HCT116 (cell line): ENCODE measurements at regions not wholly inside any gene's neighbourhood (a gene's known extent, or its start where the extent isn't known, plus 50 kb on each side); places are given as distances from the start of the nearest gene placed in this dataset.

Experiments
- ATAC-seq: fragments of 200-7000 bp; cut with Tn5 transposase; 2 replicates; pipeline ENCODE4 v1.9.1; 2020; ENCODE audit warnings: mild to moderate bottlenecking, moderate library complexity
- BruUV-seq: library from RNA; stranded (reverse); fragments of 400-500 nt; replicated peaks from 2 replicates; lab custom pipeline; 2021; lab: Mats Ljungman, UMichigan
- CTCF ChIA-PET: fragments of 300-600 bp; sonication (Branson Sonifier 250); formaldehyde crosslinking; loops from one replicate; lab custom pipeline; 2021; ENCODE audit warnings: antibody characterized with exemption; lab: Charles Lee
- POLR2A ChIA-PET: fragments of 300-600, 350-600 bp; sonication (Branson Sonifier 250); formaldehyde crosslinking; loops from one replicate; lab custom pipeline; 2021; ENCODE audit warnings: antibody characterized with exemption; lab: Charles Lee
- RAD21 ChIA-PET, 2 experiments: fragments of 300-600 bp; sonication (Branson Sonifier 250); formaldehyde crosslinking; loops; one replicate each; lab custom pipeline; 2023; ENCODE audit warnings: low total read pairs in 2 of 2; ENCODE audit not compliant: uncharacterized antibody in 2 of 2, unreplicated experiment in 2 of 2, low non-redundant PET in 1 of 2; lab: Charles Lee
- DNase-seq: peaks from one replicate; pipeline ENCODE4 v3.0.0-alpha.2; 2010; ENCODE audit warnings: low read depth, low spot score
- H2AFZ ChIP-seq: fragments of 200-600 bp; shearing (Covaris generic), sonication (generic); 2 replicates; pipeline ENCODE4 v1.6.1; 2017; ENCODE audit warnings: low read depth, mixed run types, mixed read lengths, antibody characterized with exemption, low read length; ENCODE audit not compliant: poor library complexity, severe bottlenecking
- H3K27ac ChIP-seq: 2 replicates; pipeline ENCODE4 v1.5.1; 2012; ENCODE audit warnings: low read depth, low read length
- H3K27me3 ChIP-seq: fragments of 200-600 bp; sonication (generic); 2 replicates; pipeline ENCODE4 v1.6.1; 2016; ENCODE audit warnings: mixed run types, low read length, mixed read lengths; ENCODE audit not compliant: insufficient read depth
- H3K36me3 ChIP-seq, 2 experiments: fragments of 200-500 bp in 1 of 2; fragments of 200-600 bp in 1 of 2; sonication (Bioruptor generic) in 1 of 2; sonication (generic) in 1 of 2; 2 replicates each; pipeline versions ENCODE4 v1.5.1 to v1.6.1; 2014 to 2016; ENCODE audit warnings: low read length in 2 of 2, inconsistent platforms in 1 of 2, mixed read lengths in 1 of 2, mixed run types in 1 of 2; ENCODE audit not compliant: insufficient read depth in 2 of 2, control insufficient read depth in 1 of 2
- H3K4me1 ChIP-seq, 2 experiments: fragments of 200-600 bp in 1 of 2; sonication (generic) in 1 of 2; 2 replicates each; pipeline versions ENCODE4 v1.5.1 to v1.6.1; 2012 to 2017; ENCODE audit warnings: low read length in 2 of 2, inconsistent platforms in 1 of 2, mild to moderate bottlenecking in 1 of 2, mixed read lengths in 1 of 2, mixed run types in 1 of 2, moderate library complexity in 1 of 2; ENCODE audit not compliant: insufficient read depth in 2 of 2, control insufficient read depth in 1 of 2
- H3K4me2 ChIP-seq: fragments of 200-600 bp; sonication (generic); 2 replicates; pipeline ENCODE4 v1.6.1; 2017; ENCODE audit warnings: mixed run types, low read length, mixed read lengths
- H3K4me3 ChIP-seq, 2 experiments: fragments of 200-600 bp in 1 of 2; sonication (generic) in 1 of 2; replicated peaks in 1 of 2; 2 replicates each; pipeline ENCODE4 v1.5.1; 2011 to 2016; ENCODE audit warnings: low read length in 2 of 2, control low read depth in 1 of 2, low read depth in 1 of 2, mild to moderate bottlenecking in 1 of 2, mixed read lengths in 1 of 2, mixed run types in 1 of 2
- H3K79me2 ChIP-seq: fragments of 200-600 bp; sonication (generic); 2 replicates; pipeline ENCODE4 v1.6.1; 2017; ENCODE audit warnings: mild to moderate bottlenecking, mixed run types, low read length, moderate library complexity, mixed read lengths; ENCODE audit not compliant: insufficient read depth
- H3K9ac ChIP-seq: fragments of 200-600 bp; sonication (generic); 2 replicates; pipeline ENCODE4 v1.6.1; 2016; ENCODE audit warnings: low read length, mixed read lengths
- H3K9me2 ChIP-seq: fragments of 200-600 bp; sonication (generic), shearing (Covaris generic); 2 replicates; pipeline ENCODE4 v1.6.1; 2017; ENCODE audit warnings: mixed run types, mild to moderate bottlenecking, moderate library complexity; ENCODE audit not compliant: insufficient read depth
- H3K9me3 ChIP-seq, 2 experiments: fragments of 200-500 bp in 1 of 2; fragments of 200-600 bp in 1 of 2; sonication (Bioruptor generic) in 1 of 2; sonication (generic) in 1 of 2; 2 replicates each; pipeline ENCODE4 v1.6.1; 2014 to 2017; ENCODE audit warnings: low read length in 2 of 2, mixed read lengths in 2 of 2, inconsistent platforms in 1 of 2, low read depth in 1 of 2, mild to moderate bottlenecking in 1 of 2, mixed run types in 1 of 2, moderate library complexity in 1 of 2; ENCODE audit not compliant: control insufficient read depth in 1 of 2, insufficient read depth in 1 of 2
- H4K20me1 ChIP-seq: fragments of 200-600 bp; sonication (generic), shearing (Covaris generic); 2 replicates; pipeline ENCODE4 v1.6.1; 2017; ENCODE audit warnings: mixed run types, mild to moderate bottlenecking, moderate library complexity; ENCODE audit not compliant: insufficient read depth
- CBX3 ChIP-seq: IDR thresholded peaks from 2 replicates; pipeline ENCODE4 v1.6.1; 2012; ENCODE audit warnings: low read depth
- CEBPB ChIP-seq: IDR thresholded peaks from 2 replicates; pipeline ENCODE4 v1.6.1; 2012; ENCODE audit warnings: low read depth
- EGR1 ChIP-seq: IDR thresholded peaks from 2 replicates; pipeline ENCODE4 v1.6.1; 2012; ENCODE audit warnings: low read depth
- ELF1 ChIP-seq: IDR thresholded peaks from 2 replicates; pipeline ENCODE4 v1.6.1; 2012; ENCODE audit warnings: low read depth, borderline replicate concordance
- EZH2 ChIP-seq: fragments of 200-600 bp; sonication (generic); IDR thresholded peaks from 2 replicates; pipeline ENCODE4 v1.6.1; 2017; ENCODE audit warnings: antibody characterized with exemption, mixed run types
- EZH2phosphoT487 ChIP-seq: fragments of 200-600 bp; IDR thresholded peaks from 2 replicates; pipeline ENCODE4 v1.6.1; 2018; ENCODE audit warnings: antibody characterized with exemption, borderline replicate concordance
- FOSL1 ChIP-seq: IDR thresholded peaks from 2 replicates; pipeline ENCODE4 v1.6.1; 2012; ENCODE audit warnings: low read depth
- JUND ChIP-seq: IDR thresholded peaks from 2 replicates; pipeline ENCODE4 v1.6.1; 2012
- SIN3A ChIP-seq: IDR thresholded peaks from 2 replicates; pipeline ENCODE4 v1.6.1; 2012; ENCODE audit warnings: low read depth
- SRF ChIP-seq: IDR thresholded peaks from 2 replicates; pipeline ENCODE4 v1.6.1; 2012; ENCODE audit warnings: low read depth
- YY1 ChIP-seq: IDR thresholded peaks from 2 replicates; pipeline ENCODE4 v1.6.1; 2011; ENCODE audit warnings: low read length, low read depth, moderate library complexity, mild to moderate bottlenecking; ENCODE audit not compliant: insufficient replicate concordance; ENCODE audit errors: extremely low read depth
- ZNF274 ChIP-seq: fragments of 200-500 bp; sonication (Bioruptor generic); IDR thresholded peaks from 2 replicates; pipeline ENCODE4 v1.6.1; 2014; ENCODE audit warnings: mild to moderate bottlenecking, low read depth, low read length, inconsistent platforms
- intact Hi-C: fragments of 100-400 bp; cut with micrococcal nuclease; formaldehyde crosslinking; loops from 2 replicates; pipeline ENCODE4 v1.10.0; 2022
- TF ChIP-seq, protein P1 (sequence below): IDR thresholded peaks from 2 replicates; pipeline ENCODE4 v1.6.1; 2012
- TF ChIP-seq, protein P2 (sequence below): IDR thresholded peaks from 2 replicates; pipeline ENCODE4 v1.6.1; 2011; ENCODE audit warnings: mild to moderate bottlenecking, low read length, moderate library complexity; ENCODE audit not compliant: insufficient replicate concordance; ENCODE audit errors: extremely low read depth
- TF ChIP-seq, protein P3 (sequence below), 3 experiments: fragments of 200-600 bp in 1 of 3; sonication (generic) in 1 of 3; IDR thresholded peaks in 2 of 3; conservative IDR thresholded peaks in 1 of 3; 2 replicates each; pipeline ENCODE4 v1.5.1; 2012 to 2017; ENCODE audit warnings: low read depth in 2 of 3, low read length in 2 of 3, antibody characterized with exemption in 1 of 3, borderline replicate concordance in 1 of 3, control low read depth in 1 of 3, mild to moderate bottlenecking in 1 of 3, mixed read lengths in 1 of 3, mixed run types in 1 of 3, moderate library complexity in 1 of 3; ENCODE audit not compliant: insufficient read depth in 1 of 3
- TF ChIP-seq, protein P4 (sequence below): IDR thresholded peaks from 2 replicates; pipeline ENCODE4 v1.6.1; 2012

DNA sequence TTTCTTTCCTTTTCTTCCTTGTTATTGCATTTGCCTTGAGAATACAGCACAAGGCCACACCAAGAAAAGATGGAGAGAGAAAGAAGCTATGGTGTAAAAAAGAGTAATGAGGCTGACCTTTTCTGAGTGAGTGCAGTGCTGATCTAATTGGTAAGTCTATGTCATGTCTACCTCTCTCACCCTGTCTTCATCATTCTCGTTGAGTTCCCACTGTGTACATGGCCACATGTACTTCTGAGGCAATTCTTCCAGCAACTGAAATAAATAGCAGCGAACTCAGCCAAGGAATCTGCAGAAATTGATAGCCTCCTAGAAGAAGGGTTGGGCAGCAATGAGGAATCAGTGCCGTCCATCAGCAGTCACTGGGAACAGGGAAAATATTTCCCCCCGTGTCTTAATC is 367.2 kb upstream of the SPTLC3 start (continued):
- TF ChIP-seq, protein P1, sequence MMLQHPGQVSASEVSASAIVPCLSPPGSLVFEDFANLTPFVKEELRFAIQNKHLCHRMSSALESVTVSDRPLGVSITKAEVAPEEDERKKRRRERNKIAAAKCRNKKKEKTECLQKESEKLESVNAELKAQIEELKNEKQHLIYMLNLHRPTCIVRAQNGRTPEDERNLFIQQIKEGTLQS = no peak
- TF ChIP-seq JUND (no peak), EGR1 (no peak), EZH2 (no peak), SIN3A (no peak), ZNF274 (no peak)
- TF ChIP-seq, protein P2, sequence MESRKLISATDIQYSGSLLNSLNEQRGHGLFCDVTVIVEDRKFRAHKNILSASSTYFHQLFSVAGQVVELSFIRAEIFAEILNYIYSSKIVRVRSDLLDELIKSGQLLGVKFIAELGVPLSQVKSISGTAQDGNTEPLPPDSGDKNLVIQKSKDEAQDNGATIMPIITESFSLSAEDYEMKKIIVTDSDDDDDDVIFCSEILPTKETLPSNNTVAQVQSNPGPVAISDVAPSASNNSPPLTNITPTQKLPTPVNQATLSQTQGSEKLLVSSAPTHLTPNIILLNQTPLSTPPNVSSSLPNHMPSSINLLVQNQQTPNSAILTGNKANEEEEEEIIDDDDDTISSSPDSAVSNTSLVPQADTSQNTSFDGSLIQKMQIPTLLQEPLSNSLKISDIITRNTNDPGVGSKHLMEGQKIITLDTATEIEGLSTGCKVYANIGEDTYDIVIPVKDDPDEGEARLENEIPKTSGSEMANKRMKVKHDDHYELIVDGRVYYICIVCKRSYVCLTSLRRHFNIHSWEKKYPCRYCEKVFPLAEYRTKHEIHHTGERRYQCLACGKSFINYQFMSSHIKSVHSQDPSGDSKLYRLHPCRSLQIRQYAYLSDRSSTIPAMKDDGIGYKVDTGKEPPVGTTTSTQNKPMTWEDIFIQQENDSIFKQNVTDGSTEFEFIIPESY = no peak

DNA sequence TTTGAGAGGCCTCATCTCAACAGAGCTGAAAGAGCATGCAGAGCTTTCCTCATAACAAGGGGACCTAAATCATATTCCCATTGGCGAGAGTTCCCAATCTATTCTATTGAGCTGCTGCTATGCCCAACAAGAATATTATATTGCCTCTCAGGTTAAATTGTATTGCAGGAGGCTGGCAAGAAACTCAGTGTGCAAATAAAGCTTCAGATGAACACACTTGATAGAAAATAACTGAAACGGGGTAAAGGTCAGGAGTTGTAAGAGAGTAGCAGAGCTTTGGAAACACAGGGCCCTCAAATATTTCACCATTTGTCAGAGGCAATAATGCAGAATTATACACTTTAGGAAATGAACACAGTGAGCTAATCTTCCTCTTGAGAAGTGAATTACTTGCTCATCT is 364.3 kb upstream of the SPTLC3 start:
- peaks cover 20 to 38% of the 10 kb centered on the region in 2 experiments; a peak in 2 of 4 replicates for H3K9me3 ChIP-seq
- no peaks in the 10 kb centered on the region for H3K4me1 ChIP-seq
- no peak overlapping the region for H2AFZ ChIP-seq
- TF ChIP-seq, protein P3, sequence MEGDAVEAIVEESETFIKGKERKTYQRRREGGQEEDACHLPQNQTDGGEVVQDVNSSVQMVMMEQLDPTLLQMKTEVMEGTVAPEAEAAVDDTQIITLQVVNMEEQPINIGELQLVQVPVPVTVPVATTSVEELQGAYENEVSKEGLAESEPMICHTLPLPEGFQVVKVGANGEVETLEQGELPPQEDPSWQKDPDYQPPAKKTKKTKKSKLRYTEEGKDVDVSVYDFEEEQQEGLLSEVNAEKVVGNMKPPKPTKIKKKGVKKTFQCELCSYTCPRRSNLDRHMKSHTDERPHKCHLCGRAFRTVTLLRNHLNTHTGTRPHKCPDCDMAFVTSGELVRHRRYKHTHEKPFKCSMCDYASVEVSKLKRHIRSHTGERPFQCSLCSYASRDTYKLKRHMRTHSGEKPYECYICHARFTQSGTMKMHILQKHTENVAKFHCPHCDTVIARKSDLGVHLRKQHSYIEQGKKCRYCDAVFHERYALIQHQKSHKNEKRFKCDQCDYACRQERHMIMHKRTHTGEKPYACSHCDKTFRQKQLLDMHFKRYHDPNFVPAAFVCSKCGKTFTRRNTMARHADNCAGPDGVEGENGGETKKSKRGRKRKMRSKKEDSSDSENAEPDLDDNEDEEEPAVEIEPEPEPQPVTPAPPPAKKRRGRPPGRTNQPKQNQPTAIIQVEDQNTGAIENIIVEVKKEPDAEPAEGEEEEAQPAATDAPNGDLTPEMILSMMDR (IDR thresholded peaks at IDR 0.05 in 2 of 3, conservative IDR thresholded peaks at IDR 0.05 in 1 of 3; ENCODE audit: borderline replicate concordance in 1 of 3, insufficient read depth in 1 of 3, low read depth in 2 of 3, low read length in 2 of 3) = no peak
- TF ChIP-seq JUND = no peak
- no peak for TF ChIP-seq EZH2
- no peak for TF ChIP-seq ELF1
- no peak for TF ChIP-seq SIN3A
- TF ChIP-seq EGR1 = no peak
- TF ChIP-seq, protein P4, sequence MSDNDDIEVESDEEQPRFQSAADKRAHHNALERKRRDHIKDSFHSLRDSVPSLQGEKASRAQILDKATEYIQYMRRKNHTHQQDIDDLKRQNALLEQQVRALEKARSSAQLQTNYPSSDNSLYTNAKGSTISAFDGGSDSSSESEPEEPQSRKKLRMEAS = no peak
- no peak for TF ChIP-seq SRF
- no peak for TF ChIP-seq FOSL1
- no peak for TF ChIP-seq EZH2phosphoT487
- TF ChIP-seq, protein P1 = no peak
- no peak for TF ChIP-seq CBX3
- no peak for TF ChIP-seq CEBPB
- TF ChIP-seq YY1 = no peak
- TF ChIP-seq ZNF274 = no peak
- H3K27me3 ChIP-seq = no peaks in the 10 kb centered on the region
- ATAC-seq (no peak), DNase-seq (no peak)
- H3K79me2 ChIP-seq = no peaks in the 10 kb centered on the region
- ChIA-PET RAD21 (no interaction called here), CTCF (no interaction called here), POLR2A (no interaction called here)
- no peak overlapping the region for H3K4me2 ChIP-seq
- H3K4me3 ChIP-seq = no peak overlapping the region
- no peak overlapping the region for H3K27ac ChIP-seq
- H4K20me1 ChIP-seq = no peaks in the 10 kb centered on the region
- BruUV-seq = no TSS peak
- H3K36me3 ChIP-seq = no peaks in the 10 kb centered on the region
- intact Hi-C loops = no loop called here
- no peaks in the 10 kb centered on the region for H3K9me2 ChIP-seq
- no peak overlapping the region for H3K9ac ChIP-seq
